ENCODE measurements at regions not wholly inside any gene's neighbourhood (a gene's known extent, or its start where the extent isn't known, plus 50 kb on each side); places are given as distances from the start of the nearest gene placed in this dataset.
A peak's percentile ranks its signal among the peaks of the same experiment; 100 is the strongest.

GRCh38 chr16:51062039-51062438 lies 89.0 kb downstream of the SALL1 start:
- DNase-seq (ENCODE audit: extremely low spot score in 2 of 2) = no peak
- TF ChIP-seq POLR2AphosphoS5 (IDR thresholded peaks at IDR 0.05; ENCODE audit: insufficient read depth in 1 of 2, low read depth in 1 of 2) = no peak
- TF ChIP-seq POLR2A (IDR thresholded peaks at IDR 0.05) = no peak
- TF ChIP-seq CTCF (IDR thresholded peaks at IDR 0.05) = no peak
- no peaks in the 10 kb centered on the region for H3K4me1 ChIP-seq
- H3K4me3 ChIP-seq = no peak overlapping the region
- H3K9me3 ChIP-seq = no peaks in the 10 kb centered on the region
- no peaks in the 10 kb centered on the region for H3K36me3 ChIP-seq
- intact Hi-C loops (cut with DNase I) = no loop called here
- no peaks in the 10 kb centered on the region for H3K27me3 ChIP-seq
- H3K27ac ChIP-seq = no peak overlapping the region

GRCh38 chr16:51061328-51061727 lies 89.7 kb downstream of the SALL1 start:
- Histone ChIP-seq H3K27me3 (no peaks in the 10 kb centered on the region), H3K4me3 (no peak overlapping the region), H3K9me3 (no peaks in the 10 kb centered on the region), H3K4me1 (peaks cover 3% of the 10 kb centered on the region), H3K36me3 (no peaks in the 10 kb centered on the region), H3K27ac (no peak overlapping the region)
- DNase-seq (ENCODE audit: extremely low spot score in 2 of 2) = no peak
- intact Hi-C loops (cut with DNase I) = no loop called here
- no peak for TF ChIP-seq CTCF (IDR thresholded peaks at IDR 0.05)
- TF ChIP-seq POLR2AphosphoS5 (IDR thresholded peaks at IDR 0.05; ENCODE audit: insufficient read depth in 1 of 2, low read depth in 1 of 2) = no peak
- no peak for TF ChIP-seq POLR2A (IDR thresholded peaks at IDR 0.05)

- H3K4me3 ChIP-seq = no peak overlapping the region
- TF ChIP-seq POLR2AphosphoS5 (IDR thresholded peaks at IDR 0.05; ENCODE audit: insufficient read depth in 1 of 2, low read depth in 1 of 2) = no peak
- TF ChIP-seq POLR2A (IDR thresholded peaks at IDR 0.05) = no peak
- no peak for TF ChIP-seq CTCF (IDR thresholded peaks at IDR 0.05)
- no peak overlapping the region for H3K27ac ChIP-seq
- intact Hi-C loops (cut with DNase I) = no loop called here
- H3K4me1 ChIP-seq = peaks cover 7% of the 10 kb centered on the region
- H3K36me3 ChIP-seq = no peaks in the 10 kb centered on the region
- no peaks in the 10 kb centered on the region for H3K27me3 ChIP-seq
- DNase-seq (ENCODE audit: extremely low spot score in 2 of 2) = no peak
- no peaks in the 10 kb centered on the region for H3K9me3 ChIP-seq
Measured at GRCh38 chr16:51057969-51058337, 93.1 kb downstream of the SALL1 start.

GRCh38 chr16:51057102-51057793 lies 93.8 kb downstream of the SALL1 start:
- Histone ChIP-seq H3K9me3 (no peaks in the 10 kb centered on the region), H3K4me1 (peaks cover 7% of the 10 kb centered on the region), H3K27me3 (no peaks in the 10 kb centered on the region), H3K36me3 (no peaks in the 10 kb centered on the region), H3K27ac (no peak overlapping the region), H3K4me3 (no peak overlapping the region)
- DNase-seq (ENCODE audit: extremely low spot score in 2 of 2) = no peak
- TF ChIP-seq POLR2A (IDR thresholded peaks at IDR 0.05) (no peak), CTCF (IDR thresholded peaks at IDR 0.05) (no peak), POLR2AphosphoS5 (IDR thresholded peaks at IDR 0.05; ENCODE audit: insufficient read depth in 1 of 2, low read depth in 1 of 2) (no peak)
- intact Hi-C loops (cut with DNase I) = no loop called here

- no peaks in the 10 kb centered on the region for H3K9me3 ChIP-seq
- no peak for DNase-seq (ENCODE audit: extremely low spot score in 2 of 2)
- intact Hi-C loops (cut with DNase I) = no loop called here
- no peaks in the 10 kb centered on the region for H3K36me3 ChIP-seq
- H3K27me3 ChIP-seq = no peaks in the 10 kb centered on the region
- H3K4me1 ChIP-seq = peaks cover 7% of the 10 kb centered on the region
- H3K27ac ChIP-seq = peak overlapping the region; percentile 26
- H3K4me3 ChIP-seq = no peak overlapping the region
- TF ChIP-seq POLR2AphosphoS5 (IDR thresholded peaks at IDR 0.05; ENCODE audit: insufficient read depth in 1 of 2, low read depth in 1 of 2) (no peak), CTCF (IDR thresholded peaks at IDR 0.05) (no peak), POLR2A (IDR thresholded peaks at IDR 0.05) (no peak)
Measured at GRCh38 chr16:51056331-51056730, 94.7 kb downstream of the SALL1 start.
